SU-DHL-6 (cell line): ENCODE measurements at regions not wholly inside any gene's neighbourhood (a gene's known extent, or its start where the extent isn't known, plus 50 kb on each side); places are given as distances from the start of the nearest gene placed in this dataset.
"Not testable (repeated sequence)": the region's sequence is repeated elsewhere in the genome, so short reads cannot be mapped to it uniquely, and the experiment has no call there.

Source experiments
- H2AFZ ChIP-seq: fragments of 200-600 bp; sonication (generic); 2 replicates; pipeline ENCODE4 v1.6.1; 2014; ENCODE audit warnings: low read depth, mild to moderate bottlenecking, moderate library complexity, mixed read lengths, antibody characterized with exemption, low read length; ENCODE audit not compliant: severe bottlenecking
- H3F3A ChIP-seq: fragments of 200-600 bp; shearing (Covaris generic); 2 replicates; pipeline ENCODE4 v1.6.0; 2016; ENCODE audit warnings: antibody characterized with exemption, mild to moderate bottlenecking; ENCODE audit not compliant: insufficient read depth
- H3K27ac ChIP-seq: fragments of 200-600 bp; sonication (generic); 2 replicates; pipeline ENCODE4 v1.5.1; 2016; ENCODE audit warnings: low read depth, mild to moderate bottlenecking, low read length, moderate library complexity, mixed read lengths
- H3K27me3 ChIP-seq: fragments of 200-600 bp; sonication (generic), shearing (Covaris generic); 2 replicates; pipeline ENCODE4 v1.6.0; 2014; ENCODE audit warnings: mild to moderate bottlenecking, low read length
- H3K36me3 ChIP-seq: fragments of 200-600 bp; sonication (generic); 2 replicates; pipeline ENCODE4 v1.6.1; 2014; ENCODE audit warnings: mild to moderate bottlenecking, low read length, mixed read lengths
- H3K4me2 ChIP-seq: fragments of 300-600, 200-600 bp; shearing (Covaris generic), sonication (generic); 2 replicates; pipeline ENCODE4 v1.6.0; 2014; ENCODE audit warnings: low read length, low read depth, mild to moderate bottlenecking; ENCODE audit not compliant: poor library complexity, severe bottlenecking
- H3K4me3 ChIP-seq: fragments of 200-600 bp; sonication (generic); 2 replicates; pipeline ENCODE4 v1.5.1; 2014; ENCODE audit warnings: antibody characterized with exemption, low read length, mild to moderate bottlenecking, mixed read lengths; ENCODE audit not compliant: insufficient read depth, poor library complexity, severe bottlenecking
- H3K79me2 ChIP-seq: fragments of 200-600 bp; sonication (generic); 2 replicates; pipeline ENCODE4 v1.6.1; 2014; ENCODE audit warnings: mild to moderate bottlenecking, low read length, moderate library complexity; ENCODE audit not compliant: insufficient read depth
- H3K9ac ChIP-seq: fragments of 200-600 bp; sonication (generic); 2 replicates; pipeline ENCODE4 v1.7.0; 2014; ENCODE audit warnings: mild to moderate bottlenecking, low read length
- H3K9me2 ChIP-seq: fragments of 200-600 bp; sonication (generic); replicated peaks from 2 replicates; pipeline ENCODE4 v1.6.1; 2014; ENCODE audit warnings: low read length; ENCODE audit not compliant: insufficient read depth
- H3K9me3 ChIP-seq: fragments of 200-600 bp; sonication (generic); 2 replicates; pipeline ENCODE4 v1.6.1; 2014; ENCODE audit warnings: low read length, mixed read lengths; ENCODE audit not compliant: insufficient read depth
- H4K20me1 ChIP-seq: fragments of 200-600 bp; sonication (generic); 2 replicates; pipeline ENCODE4 v1.6.1; 2014; ENCODE audit warnings: low read depth, mild to moderate bottlenecking, antibody characterized with exemption, low read length, moderate library complexity, mixed read lengths
- CTCF ChIP-seq: fragments of 200-600 bp; sonication (generic); IDR thresholded peaks from one replicate; pipeline ENCODE4 v1.5.1; 2017; ENCODE audit warnings: antibody characterized with exemption, mild to moderate bottlenecking, low read length, moderate library complexity; ENCODE audit not compliant: insufficient read depth, poor library complexity, severe bottlenecking
- EZH2phosphoT487 ChIP-seq: fragments of 200-600 bp; sonication (generic), shearing (Covaris generic); conservative IDR thresholded peaks from 2 replicates; pipeline ENCODE4 v1.6.1; 2018; ENCODE audit warnings: mild to moderate bottlenecking, antibody characterized with exemption, low read length, moderate library complexity, mixed read lengths

- H3K4me2 ChIP-seq: no peak overlapping the region
- H3F3A ChIP-seq: no peaks in the 10 kb centered on the region
- H3K9me3 ChIP-seq: no peaks in the 10 kb centered on the region
- H3K9ac ChIP-seq: no peak overlapping the region
- H2AFZ ChIP-seq: no peak overlapping the region
- H3K27ac ChIP-seq: no peak overlapping the region
- no peak for TF ChIP-seq EZH2phosphoT487
- no peak for TF ChIP-seq CTCF
- no peaks in the 10 kb centered on the region for H3K27me3 ChIP-seq
- H3K79me2 ChIP-seq: no peaks in the 10 kb centered on the region
- no peaks in the 10 kb centered on the region for H3K36me3 ChIP-seq
- H3K9me2 ChIP-seq: 0 out of 2 replicates have a peak, but pooled peaks cover 3% of the 10 kb centered on the region
- no peak overlapping the region for H3K4me3 ChIP-seq
- no peaks in the 10 kb centered on the region for H4K20me1 ChIP-seq
These were observed 132.9 kb upstream of the LPP start for GRCh38 chr3:188021041-188021440.

- Histone ChIP-seq H4K20me1 (no peaks in the 10 kb centered on the region), H3K27ac (no peak overlapping the region), H2AFZ (no peak overlapping the region), H3K9me3 (no peaks in the 10 kb centered on the region), H3K9me2 (0 out of 2 replicates have a peak, but pooled peaks cover 3% of the 10 kb centered on the region), H3K9ac (no peak overlapping the region), H3K36me3 (no peaks in the 10 kb centered on the region), H3K79me2 (no peaks in the 10 kb centered on the region), H3K4me3 (no peak overlapping the region), H3K4me2 (no peak overlapping the region), H3F3A (no peaks in the 10 kb centered on the region), H3K27me3 (no peaks in the 10 kb centered on the region)
- TF ChIP-seq CTCF (no peak), EZH2phosphoT487 (no peak)
These were observed 132.4 kb upstream of the LPP start for GRCh38 chr3:188021502-188022040.

- H3K4me3 ChIP-seq, H3K36me3 ChIP-seq, H3F3A ChIP-seq, H3K9me2 ChIP-seq, H4K20me1 ChIP-seq, H3K27ac ChIP-seq, H3K9ac ChIP-seq, H3K4me2 ChIP-seq, H3K79me2 ChIP-seq, H3K9me3 ChIP-seq, H3K27me3 ChIP-seq, H2AFZ ChIP-seq: not testable (repeated sequence)
These were observed 131.1 kb upstream of the LPP start for GRCh38 chr3:188022902-188023301.

GRCh38 chr3:188025555-188025954 is 128.4 kb upstream of the LPP start:
- Histone ChIP-seq H3K27ac (no peak overlapping the region), H3F3A (no peaks in the 10 kb centered on the region)
- TF ChIP-seq EZH2phosphoT487 (no peak), CTCF (no peak)

More at GRCh38 chr3:188025555-188025954, 128.4 kb upstream of the LPP start:
- Histone ChIP-seq H2AFZ (no peak overlapping the region), H3K9me3 (no peaks in the 10 kb centered on the region), H3K27me3 (no peaks in the 10 kb centered on the region), H3K9ac (no peak overlapping the region), H3K4me2 (no peak overlapping the region), H3K9me2 (no peaks in the 10 kb centered on the region), H3K36me3 (no peaks in the 10 kb centered on the region), H3K79me2 (no peaks in the 10 kb centered on the region), H4K20me1 (no peaks in the 10 kb centered on the region), H3K4me3 (no peak overlapping the region)
